ENCODE measurements at regions not wholly inside any gene's neighbourhood (a gene's known extent, or its start where the extent isn't known, plus 50 kb on each side); places are given as distances from the start of the nearest gene placed in this dataset.

GRCh38 chr13:22979952-22980351 is 200.8 kb upstream of the SGCG start:
- H3K9me3 ChIP-seq (replicated peaks): no peaks in the 10 kb centered on the region
- no peaks in the 10 kb centered on the region for H3K4me1 ChIP-seq (replicated peaks)
- DNase-seq (ENCODE audit: low read depth in 1 of 2, low spot score in 2 of 2): no peak
- no peak overlapping the region for H3K27ac ChIP-seq
- no peaks in the 10 kb centered on the region for H3K36me3 ChIP-seq
- H3K4me3 ChIP-seq: no peak overlapping the region
- H3K27me3 ChIP-seq (replicated peaks): no peaks in the 10 kb centered on the region

GRCh38 chr13:22980936-22981335 is 199.8 kb upstream of the SGCG start:
- no peaks in the 10 kb centered on the region for H3K27me3 ChIP-seq (replicated peaks)
- no peaks in the 10 kb centered on the region for H3K4me1 ChIP-seq (replicated peaks)
- no peak overlapping the region for H3K4me3 ChIP-seq
- no peak overlapping the region for H3K27ac ChIP-seq
- H3K9me3 ChIP-seq (replicated peaks): no peaks in the 10 kb centered on the region
- no peaks in the 10 kb centered on the region for H3K36me3 ChIP-seq
- DNase-seq (ENCODE audit: low read depth in 1 of 2, low spot score in 2 of 2): no peak

GRCh38 chr13:22993148-22993547 is 187.6 kb upstream of the SGCG start:
- Histone ChIP-seq H3K27ac (no peak overlapping the region), H3K27me3 (replicated peaks) (no peaks in the 10 kb centered on the region), H3K4me1 (replicated peaks) (no peaks in the 10 kb centered on the region), H3K4me3 (no peak overlapping the region), H3K9me3 (replicated peaks) (no peaks in the 10 kb centered on the region), H3K36me3 (no peaks in the 10 kb centered on the region)
- no peak for DNase-seq (ENCODE audit: low read depth in 1 of 2, low spot score in 2 of 2)

GRCh38 chr13:23003446-23003845 is 177.3 kb upstream of the SGCG start:
- H3K27me3 ChIP-seq (replicated peaks): no peaks in the 10 kb centered on the region
- H3K4me1 ChIP-seq (replicated peaks): no peaks in the 10 kb centered on the region
- no peak for DNase-seq (ENCODE audit: low read depth in 1 of 2, low spot score in 2 of 2)
- no peaks in the 10 kb centered on the region for H3K9me3 ChIP-seq (replicated peaks)
- H3K27ac ChIP-seq: no peak overlapping the region
- H3K36me3 ChIP-seq: no peaks in the 10 kb centered on the region
- no peak overlapping the region for H3K4me3 ChIP-seq

- no peak for DNase-seq (ENCODE audit: low read depth in 1 of 2, low spot score in 2 of 2)
- H3K36me3 ChIP-seq: no peaks in the 10 kb centered on the region
- no peaks in the 10 kb centered on the region for H3K4me1 ChIP-seq (replicated peaks)
- H3K27ac ChIP-seq: no peak overlapping the region
- no peak overlapping the region for H3K4me3 ChIP-seq
- no peaks in the 10 kb centered on the region for H3K9me3 ChIP-seq (replicated peaks)
- no peaks in the 10 kb centered on the region for H3K27me3 ChIP-seq (replicated peaks)
Observed at GRCh38 chr13:23007426-23007825, 173.4 kb upstream of the SGCG start.

- Histone ChIP-seq H3K27me3 (replicated peaks) (no peaks in the 10 kb centered on the region), H3K36me3 (no peaks in the 10 kb centered on the region), H3K4me1 (replicated peaks) (no peaks in the 10 kb centered on the region), H3K27ac (no peak overlapping the region), H3K4me3 (no peak overlapping the region), H3K9me3 (replicated peaks) (0 out of 2 replicates have a peak, but pooled peaks cover 2% of the 10 kb centered on the region)
- DNase-seq (ENCODE audit: low read depth in 1 of 2, low spot score in 2 of 2): no peak
Observed at GRCh38 chr13:23018143-23018542, 162.6 kb upstream of the SGCG start.

GRCh38 chr13:23020246-23020843 is 160.4 kb upstream of the SGCG start:
- H3K4me3 ChIP-seq: no peak overlapping the region
- no peaks in the 10 kb centered on the region for H3K4me1 ChIP-seq (replicated peaks)
- no peaks in the 10 kb centered on the region for H3K27me3 ChIP-seq (replicated peaks)
- H3K27ac ChIP-seq: no peak overlapping the region
- H3K9me3 ChIP-seq (replicated peaks): 0 out of 2 replicates have a peak, but pooled peaks cover 2% of the 10 kb centered on the region
- no peaks in the 10 kb centered on the region for H3K36me3 ChIP-seq
- DNase-seq (ENCODE audit: low read depth in 1 of 2, low spot score in 2 of 2): peak in 1 of 2 experiments; percentile 5

- Histone ChIP-seq H3K4me1 (replicated peaks) (no peaks in the 10 kb centered on the region), H3K4me3 (no peak overlapping the region), H3K27ac (no peak overlapping the region), H3K9me3 (replicated peaks) (0 out of 2 replicates have a peak, but pooled peaks cover 2% of the 10 kb centered on the region), H3K36me3 (no peaks in the 10 kb centered on the region), H3K27me3 (replicated peaks) (no peaks in the 10 kb centered on the region)
- no peak for DNase-seq (ENCODE audit: low read depth in 1 of 2, low spot score in 2 of 2)
Observed at GRCh38 chr13:23021906-23022305, 158.9 kb upstream of the SGCG start.

GRCh38 chr13:23022704-23023103 is 158.1 kb upstream of the SGCG start:
- Histone ChIP-seq H3K27me3 (replicated peaks) (no peaks in the 10 kb centered on the region), H3K9me3 (replicated peaks) (0 out of 2 replicates have a peak, but pooled peaks cover 2% of the 10 kb centered on the region), H3K27ac (no peak overlapping the region)

GRCh38 chr13:23025864-23026608 is 154.7 kb upstream of the SGCG start:
- Histone ChIP-seq H3K27me3 (replicated peaks) (no peaks in the 10 kb centered on the region), H3K27ac (no peak overlapping the region), H3K36me3 (no peaks in the 10 kb centered on the region), H3K4me1 (replicated peaks) (no peaks in the 10 kb centered on the region), H3K4me3 (no peak overlapping the region), H3K9me3 (replicated peaks) (no peaks in the 10 kb centered on the region)
- DNase-seq (ENCODE audit: low read depth in 1 of 2, low spot score in 2 of 2): no peak

More at GRCh38 chr13:23022704-23023103, 158.1 kb upstream of the SGCG start:
- Histone ChIP-seq H3K4me1 (replicated peaks) (no peaks in the 10 kb centered on the region), H3K36me3 (no peaks in the 10 kb centered on the region), H3K4me3 (no peak overlapping the region)
- no peak for DNase-seq (ENCODE audit: low read depth in 1 of 2, low spot score in 2 of 2)

- no peak overlapping the region for H3K4me3 ChIP-seq
- H3K27ac ChIP-seq: no peak overlapping the region
- H3K9me3 ChIP-seq (replicated peaks): no peaks in the 10 kb centered on the region
- H3K36me3 ChIP-seq: no peaks in the 10 kb centered on the region
- DNase-seq (ENCODE audit: low read depth in 1 of 2, low spot score in 2 of 2): no peak
- no peaks in the 10 kb centered on the region for H3K4me1 ChIP-seq (replicated peaks)
- H3K27me3 ChIP-seq (replicated peaks): no peaks in the 10 kb centered on the region
Observed at GRCh38 chr13:23039266-23039935, 141.4 kb upstream of the SGCG start.

- H3K27ac ChIP-seq: no peak overlapping the region
- no peaks in the 10 kb centered on the region for H3K27me3 ChIP-seq (replicated peaks)
- H3K9me3 ChIP-seq (replicated peaks): no peaks in the 10 kb centered on the region
- no peaks in the 10 kb centered on the region for H3K36me3 ChIP-seq
- H3K4me1 ChIP-seq (replicated peaks): no peaks in the 10 kb centered on the region
- no peak overlapping the region for H3K4me3 ChIP-seq
- no peak for DNase-seq (ENCODE audit: low read depth in 1 of 2, low spot score in 2 of 2)
Observed at GRCh38 chr13:23042181-23042580, 138.6 kb upstream of the SGCG start.

GRCh38 chr13:23044906-23045305 is 135.9 kb upstream of the SGCG start:
- H3K9me3 ChIP-seq (replicated peaks): no peaks in the 10 kb centered on the region
- no peak for DNase-seq (ENCODE audit: low read depth in 1 of 2, low spot score in 2 of 2)

GRCh38 chr13:23050126-23050525 is 130.7 kb upstream of the SGCG start:
- H3K27ac ChIP-seq: no peak overlapping the region
- H3K4me3 ChIP-seq: no peak overlapping the region
- no peaks in the 10 kb centered on the region for H3K27me3 ChIP-seq (replicated peaks)
- no peaks in the 10 kb centered on the region for H3K9me3 ChIP-seq (replicated peaks)
- H3K36me3 ChIP-seq: no peaks in the 10 kb centered on the region
- H3K4me1 ChIP-seq (replicated peaks): no peaks in the 10 kb centered on the region
- DNase-seq (ENCODE audit: low read depth in 1 of 2, low spot score in 2 of 2): no peak

More at GRCh38 chr13:23044906-23045305, 135.9 kb upstream of the SGCG start:
- Histone ChIP-seq H3K36me3 (no peaks in the 10 kb centered on the region), H3K27me3 (replicated peaks) (no peaks in the 10 kb centered on the region), H3K4me1 (replicated peaks) (no peaks in the 10 kb centered on the region), H3K27ac (no peak overlapping the region), H3K4me3 (no peak overlapping the region)
